B cell (primary cell): ENCODE measurements at regions not wholly inside any gene's neighbourhood (a gene's known extent, or its start where the extent isn't known, plus 50 kb on each side); places are given as distances from the start of the nearest gene placed in this dataset.

Source experiments
- ATAC-seq: fragments of 200-7000 bp; cut with Tn5 transposase; one replicate; pipeline ENCODE4 v1.10.0; 2021; ENCODE audit warnings: low read depth, mild to moderate bottlenecking, moderate number of reproducible peaks, moderate library complexity
- CTCF ChIA-PET: fragments of 350-600 bp; sonication (Branson Sonifier 250); formaldehyde crosslinking; loops from one replicate; lab custom pipeline; 2021; ENCODE audit warnings: antibody characterized with exemption, inconsistent platforms; lab: Charles Lee
- POLR2A ChIA-PET: fragments of 350-600 bp; sonication (Branson Sonifier 250); formaldehyde crosslinking; loops from one replicate; lab custom pipeline; 2021; ENCODE audit warnings: antibody characterized with exemption; lab: Charles Lee
- DNase-seq: peaks from one replicate; pipeline ENCODE4 v3.0.0; 2013
- H2AFZ ChIP-seq: 2 replicates; pipeline ENCODE4 v1.6.1; 2012; ENCODE audit warnings: mild to moderate bottlenecking, low read depth, low read length; ENCODE audit not compliant: insufficient read depth, poor library complexity, severe bottlenecking
- H3K27ac ChIP-seq, 2 donors: 1 replicate in 1 of 2; 2 replicates in 1 of 2; pipeline ENCODE4 v1.5.1; 2012 to 2013; ENCODE audit warnings: low read length in 2 of 2, mild to moderate bottlenecking in 2 of 2, moderate library complexity in 1 of 2
- H3K27me3 ChIP-seq, 4 experiments: fragments of 200-600 bp in 1 of 4; sonication (generic) in 1 of 4; replicated peaks in 1 of 4; 1 replicate in 2 of 4; 2 replicates in 2 of 4; pipeline versions ENCODE4 v1.6.1 to v1.7.0; 2013 to 2016; ENCODE audit warnings: low read length in 3 of 4, mild to moderate bottlenecking in 2 of 4, mixed read lengths in 1 of 4, moderate library complexity in 1 of 4; ENCODE audit not compliant: insufficient read depth in 4 of 4, control insufficient read depth in 3 of 4; ENCODE audit errors: control extremely low read depth in 1 of 4
- H3K36me3 ChIP-seq, 2 experiments: replicated peaks in 1 of 2; 1 replicate in 1 of 2; 2 replicates in 1 of 2; pipeline versions ENCODE4 v1.6.1 to v1.7.1; 2013; ENCODE audit warnings: low read length in 1 of 2; ENCODE audit not compliant: insufficient read depth in 2 of 2, control insufficient read depth in 1 of 2; ENCODE audit errors: control extremely low read depth in 1 of 2, extremely low read depth in 1 of 2
- H3K4me1 ChIP-seq, 2 donors: fragments of 200-600 bp in 1 of 2; sonication (generic) in 1 of 2; 1 replicate in 1 of 2; 2 replicates in 1 of 2; pipeline versions ENCODE4 v1.5.1 to v1.6.1; 2013 to 2017; ENCODE audit warnings: low read length in 2 of 2; ENCODE audit not compliant: control insufficient read depth in 2 of 2, insufficient read depth in 2 of 2
- H3K4me2 ChIP-seq: replicated peaks from 2 replicates; pipeline ENCODE3; 2012; ENCODE audit warnings: mild to moderate bottlenecking, low read depth, low read length; ENCODE audit not compliant: poor library complexity, severe bottlenecking
- H3K4me3 ChIP-seq, 5 experiments: fragments of 200-600 bp in 1 of 5; sonication (generic) in 1 of 5; 1 replicate in 3 of 5; 2 replicates in 2 of 5; pipeline versions ENCODE4 v1.5.1 to v1.7.0; 2011 to 2016; ENCODE audit warnings: low read length in 4 of 5, mild to moderate bottlenecking in 4 of 5, low read depth in 2 of 5, control low read depth in 1 of 5, moderate library complexity in 1 of 5; ENCODE audit not compliant: insufficient read depth in 1 of 5; ENCODE audit errors: control extremely low read depth in 1 of 5, extremely low read depth in 1 of 5
- H3K79me2 ChIP-seq: fragments of 200-600 bp; sonication (generic); one replicate; pipeline ENCODE4 v1.6.0; 2016; ENCODE audit warnings: low read length; ENCODE audit not compliant: control insufficient read depth, insufficient read depth
- H3K9ac ChIP-seq: fragments of 200-600 bp; sonication (generic); 2 replicates; pipeline ENCODE4 v1.6.1; 2017; ENCODE audit warnings: mild to moderate bottlenecking, low read length, moderate library complexity
- H3K9me3 ChIP-seq, 3 donors: one replicate each; pipeline versions ENCODE4 v1.6.1 to v1.7.1; 2013; ENCODE audit warnings: low read length in 2 of 3; ENCODE audit not compliant: control insufficient read depth in 2 of 3, insufficient read depth in 1 of 3; ENCODE audit errors: control extremely low read depth in 1 of 3
- H4K20me1 ChIP-seq: 2 replicates; pipeline ENCODE4 v1.6.0; 2012; ENCODE audit warnings: mild to moderate bottlenecking, low read length; ENCODE audit not compliant: insufficient read depth, control insufficient read depth, poor library complexity, severe bottlenecking
- H3K27ac Mint-ChIP-seq: one replicate; pipeline ENCODE4 v1.8.0; 2021; ENCODE audit warnings: mixed read lengths
- H3K27me3 Mint-ChIP-seq: one replicate; pipeline ENCODE4 v1.8.0; 2021; ENCODE audit warnings: mixed read lengths
- H3K4me1 Mint-ChIP-seq: one replicate; pipeline ENCODE4 v1.8.0; 2021; ENCODE audit warnings: mixed read lengths
- H3K4me3 Mint-ChIP-seq: one replicate; pipeline ENCODE4 v1.8.0; 2021; ENCODE audit warnings: mixed read lengths
- H3K9me3 Mint-ChIP-seq: one replicate; pipeline ENCODE4 v1.8.0; 2022; ENCODE audit warnings: mixed read lengths; ENCODE audit not compliant: insufficient read depth
- CTCF ChIP-seq: fragments of 200-600 bp; IDR thresholded peaks from one replicate; pipeline ENCODE4 v1.8.0; 2022; ENCODE audit warnings: antibody characterized with exemption, mild to moderate bottlenecking
- EZH2 ChIP-seq: IDR thresholded peaks from 2 replicates; pipeline ENCODE4 v1.6.1; 2012; ENCODE audit warnings: borderline replicate concordance, low read depth, mild to moderate bottlenecking, moderate library complexity, low read length; ENCODE audit not compliant: insufficient read depth, poor library complexity, severe bottlenecking
- WGBS: methylation state at CpG from one replicate; pipeline ENCODE4 v1.1.5; 2013; ENCODE audit warnings: missing lambda C conversion rate; ENCODE audit not compliant: insufficient coverage; 5-methylcytosine and 5-hydroxymethylcytosine counted together
- intact Hi-C: fragments of 100-400 bp; cut with micrococcal nuclease; formaldehyde crosslinking; loops from one replicate; pipeline ENCODE4 v1.10.0; 2022

- Mint-ChIP-seq H3K4me1 (no peaks in the 10 kb centered on the region), H3K27me3 (no peaks in the 10 kb centered on the region), H3K9me3 (no peaks in the 10 kb centered on the region), H3K27ac (no peak overlapping the region), H3K4me3 (no peak overlapping the region)
- no peak for DNase-seq
- Histone ChIP-seq H3K9ac (no peak overlapping the region), H3K36me3 (no peaks in the 10 kb centered on the region), H3K27me3 (no peaks in the 10 kb centered on the region), H3K4me1 (no peaks in the 10 kb centered on the region), H3K4me2 (no peak overlapping the region), H4K20me1 (no peaks in the 10 kb centered on the region), H3K79me2 (no peaks in the 10 kb centered on the region), H3K9me3 (peaks cover 0 to 28% (median 0%) of the 10 kb centered on the region in 3 donors), H2AFZ (no peak overlapping the region), H3K27ac (no peak overlapping the region), H3K4me3 (no peak overlapping the region)
- ATAC-seq, result no peak
- POLR2A ChIA-PET, result no interaction called here
- WGBS, result 82% methylated on average over 11 of the region's 11 CpGs
- no peak for TF ChIP-seq CTCF
- TF ChIP-seq EZH2, result no peak
- CTCF ChIA-PET, result no interaction called here
- intact Hi-C loops, result no loop called here
Observed at GRCh38 chr12:130068741-130069140, 93.5 kb upstream of the FZD10 start.

- WGBS, result 63% methylated on average over 21 of the region's 21 CpGs
- Histone ChIP-seq H3K4me1 (no peaks in the 10 kb centered on the region), H3K79me2 (no peaks in the 10 kb centered on the region), H3K27ac (no peak overlapping the region), H3K4me3 (no peak overlapping the region), H2AFZ (no peak overlapping the region), H3K9ac (no peak overlapping the region), H4K20me1 (no peaks in the 10 kb centered on the region), H3K9me3 (peaks cover 0 to 26% (median 0%) of the 10 kb centered on the region in 3 donors), H3K27me3 (no peaks in the 10 kb centered on the region), H3K4me2 (no peak overlapping the region), H3K36me3 (no peaks in the 10 kb centered on the region)
- DNase-seq (no peak), ATAC-seq (no peak)
- intact Hi-C loops, result no loop called here
- Mint-ChIP-seq H3K4me3 (no peak overlapping the region), H3K9me3 (no peaks in the 10 kb centered on the region), H3K4me1 (no peaks in the 10 kb centered on the region), H3K27me3 (no peaks in the 10 kb centered on the region), H3K27ac (no peak overlapping the region)
- TF ChIP-seq EZH2 (no peak), CTCF (no peak)
- CTCF ChIA-PET, result no interaction called here
- POLR2A ChIA-PET, result no interaction called here
Observed at GRCh38 chr12:130070126-130070611, 92.1 kb upstream of the FZD10 start.
